HG02588 (cell line): ENCODE measurements at regions not wholly inside any gene's neighbourhood (a gene's known extent, or its start where the extent isn't known, plus 50 kb on each side); places are given as distances from the start of the nearest gene placed in this dataset.
"Not testable (repeated sequence)": the region's sequence is repeated elsewhere in the genome, so short reads cannot be mapped to it uniquely, and the experiment has no call there.

ENCODE experiments used
- ATAC-seq: cut with Tn5 transposase; IDR thresholded peaks from one replicate; pipeline ENCODE4 v1.9.1; 2021; ENCODE audit warnings: mild to moderate bottlenecking, moderate library complexity; ENCODE audit not compliant: unreplicated experiment

DNA sequence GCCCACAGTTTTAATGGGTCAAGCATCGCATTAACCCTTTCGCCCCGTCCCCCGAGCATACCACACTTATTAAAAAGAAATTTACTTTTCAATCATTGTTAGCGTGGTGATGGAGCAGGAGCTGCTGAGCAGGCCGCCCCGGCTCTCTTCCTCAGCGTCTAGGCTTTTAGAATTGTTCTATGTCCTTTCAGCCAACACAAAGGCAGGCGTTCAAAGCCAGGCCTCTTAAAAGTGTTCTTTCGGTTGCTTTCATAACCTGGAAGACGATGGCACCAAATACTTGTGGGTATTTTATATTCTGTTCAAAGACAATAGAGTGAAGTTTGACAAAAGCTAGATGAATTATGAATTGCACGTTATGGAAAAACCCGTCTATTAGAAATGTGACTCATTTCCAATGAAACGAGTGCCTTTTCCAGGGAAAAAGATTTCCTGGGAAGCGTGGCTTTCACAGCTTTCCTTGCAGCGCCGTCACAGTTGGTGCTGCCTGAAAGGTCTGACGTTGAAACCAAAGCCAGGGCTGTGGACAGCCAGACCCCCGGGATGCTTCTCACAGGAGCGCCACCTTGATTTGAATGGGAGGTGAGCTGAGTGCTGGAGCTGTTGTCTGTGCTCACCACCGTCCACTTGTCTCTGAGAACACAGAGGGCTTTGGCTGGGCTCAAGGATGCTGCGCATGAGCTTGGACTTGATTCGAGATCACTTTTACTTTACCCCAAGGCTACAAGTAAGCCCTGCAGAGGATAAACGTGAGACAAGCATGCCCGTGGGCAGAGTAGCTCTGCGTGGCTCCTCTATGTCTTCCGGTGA is 78.8 kb downstream of the SOX1 start:
- ATAC-seq: no peak

DNA sequence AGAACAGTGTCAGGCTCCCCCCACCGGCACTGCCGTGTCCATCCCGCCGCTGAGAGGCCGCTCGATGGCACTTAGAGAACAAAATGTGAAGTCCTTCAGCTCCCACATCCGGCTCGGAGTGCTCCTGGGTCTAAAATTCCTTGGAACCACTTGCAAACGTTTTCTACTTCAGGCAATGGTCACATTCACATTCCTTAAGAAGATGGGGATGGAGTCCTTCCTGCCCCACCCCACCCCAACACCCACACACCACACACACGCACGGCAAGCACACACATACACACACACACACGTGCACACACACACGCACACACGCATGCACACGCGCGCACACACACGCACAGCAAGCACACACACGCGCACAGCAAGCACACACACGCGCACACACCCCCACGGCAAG is 83.4 kb downstream of the SOX1 start:
- no peak for ATAC-seq

DNA sequence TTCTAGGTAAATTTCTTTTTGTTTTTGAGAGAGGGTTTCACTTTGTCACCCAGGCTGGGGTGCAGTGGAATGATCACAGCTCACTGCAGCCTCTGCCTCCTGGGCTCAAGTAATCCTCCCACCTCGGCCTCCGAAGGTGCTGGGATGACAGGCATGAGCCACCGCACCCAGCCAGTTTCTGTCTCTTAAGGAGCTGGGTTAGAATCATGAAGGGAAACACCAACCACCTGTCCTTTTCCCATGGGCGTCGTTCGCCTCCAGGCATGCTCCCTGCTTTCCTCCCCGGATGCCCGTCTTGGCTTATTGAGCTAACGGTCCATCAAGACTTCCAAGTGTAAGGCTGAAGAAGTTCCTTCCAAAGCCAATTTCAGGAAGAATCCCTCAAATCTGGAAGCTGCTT is 85.9 kb downstream of the SOX1 start:
- ATAC-seq: no peak

DNA sequence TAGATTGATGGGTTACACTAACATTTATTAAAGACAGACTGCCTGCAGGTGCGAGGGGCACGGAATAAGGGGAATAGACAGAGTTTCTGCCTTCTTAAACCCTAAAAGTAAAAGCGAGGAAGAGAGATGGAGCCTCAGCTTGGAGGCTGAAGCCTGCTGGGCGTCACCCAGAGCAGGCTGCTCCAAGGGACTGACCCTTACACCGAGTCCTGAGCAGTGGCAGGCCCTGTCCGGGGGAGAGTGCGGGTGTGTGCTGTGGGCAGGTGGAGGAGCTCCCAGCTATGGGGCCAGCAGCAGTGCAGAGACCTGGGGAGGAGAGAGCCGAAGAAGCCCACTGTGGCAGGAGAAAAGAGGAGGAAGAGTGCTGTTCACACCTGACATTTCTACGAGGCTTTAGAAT is 86.4 kb downstream of the SOX1 start:
- no peak for ATAC-seq

- ATAC-seq: no peak
These were observed 86.9 kb downstream of the SOX1 start for GRCh38 chr13:112153846-112154245.

GRCh38 chr13:112154301-112155060 is 87.5 kb downstream of the SOX1 start:
- no peak for ATAC-seq

GRCh38 chr13:112158961-112159360 is 92.0 kb downstream of the SOX1 start:
- no peak for ATAC-seq

DNA sequence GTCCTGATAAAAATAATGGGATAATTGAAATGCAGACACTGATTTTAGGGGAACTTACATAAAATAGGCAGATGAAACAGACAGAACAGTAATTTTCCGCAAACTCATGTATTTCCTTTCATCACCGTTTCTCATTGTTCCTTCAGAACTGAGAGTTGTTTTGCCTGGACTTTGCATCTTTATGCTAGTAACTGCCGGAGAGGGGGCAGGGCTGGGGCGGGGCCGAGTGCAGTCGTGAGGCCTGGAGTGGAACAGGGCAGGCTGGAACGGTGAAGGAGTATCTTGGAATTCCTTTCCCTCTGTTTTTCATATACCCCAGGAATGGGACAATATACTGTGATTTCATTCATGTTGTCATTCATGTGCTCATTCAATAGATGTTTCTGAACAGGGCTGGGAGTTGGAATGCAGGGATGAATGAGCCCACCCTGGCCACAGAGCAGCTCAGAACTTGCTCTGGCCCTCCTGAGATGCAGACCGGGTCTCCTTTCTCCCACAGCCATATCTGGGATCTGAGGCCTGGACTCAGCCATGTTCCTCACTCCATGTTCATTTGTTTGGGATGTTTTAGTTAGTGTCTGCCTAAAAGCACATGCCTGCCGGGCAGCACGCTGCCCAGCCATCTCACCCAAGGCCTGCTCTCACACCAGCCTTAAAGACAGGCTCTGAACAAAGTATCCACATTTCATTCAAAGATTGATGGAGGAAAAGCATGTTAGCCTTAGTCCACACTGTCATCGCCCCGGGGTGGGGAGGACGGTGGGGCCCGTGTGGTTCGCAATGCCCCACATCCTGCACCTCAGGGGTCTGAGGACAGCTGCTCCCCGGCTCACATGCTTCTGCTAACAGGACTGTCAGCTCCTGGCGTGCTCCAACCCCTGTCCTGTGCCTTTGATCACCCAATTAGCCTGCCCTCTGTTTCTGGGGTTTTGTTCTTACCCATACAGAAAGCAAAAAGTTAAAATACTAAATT is 92.9 kb downstream of the SOX1 start:
- no peak for ATAC-seq

DNA sequence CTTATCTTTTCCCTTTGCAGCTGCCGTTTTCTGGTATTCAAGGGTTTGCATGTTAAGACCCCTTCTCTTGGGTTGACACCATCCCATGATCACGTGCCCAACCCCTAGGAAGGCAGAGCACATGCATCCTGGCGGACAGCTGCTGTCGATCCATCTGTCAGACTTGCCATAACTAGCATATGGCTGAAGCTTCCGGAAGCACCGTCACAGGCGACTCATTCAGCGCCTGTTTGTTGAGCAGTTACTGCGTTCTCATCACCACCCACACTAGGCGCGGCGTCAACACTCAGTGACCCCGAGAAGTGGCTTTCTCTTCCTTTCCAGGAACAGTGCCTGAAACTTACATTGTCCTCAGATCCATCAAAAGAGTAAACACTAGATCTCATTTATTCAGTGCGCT is 93.6 kb downstream of the SOX1 start:
- no peak for ATAC-seq

- ATAC-seq: no peak
These were observed 94.8 kb downstream of the SOX1 start for GRCh38 chr13:112161521-112162301.

GRCh38 chr13:112163691-112164660 is 97.0 kb downstream of the SOX1 start:
- ATAC-seq: not testable (repeated sequence)

DNA sequence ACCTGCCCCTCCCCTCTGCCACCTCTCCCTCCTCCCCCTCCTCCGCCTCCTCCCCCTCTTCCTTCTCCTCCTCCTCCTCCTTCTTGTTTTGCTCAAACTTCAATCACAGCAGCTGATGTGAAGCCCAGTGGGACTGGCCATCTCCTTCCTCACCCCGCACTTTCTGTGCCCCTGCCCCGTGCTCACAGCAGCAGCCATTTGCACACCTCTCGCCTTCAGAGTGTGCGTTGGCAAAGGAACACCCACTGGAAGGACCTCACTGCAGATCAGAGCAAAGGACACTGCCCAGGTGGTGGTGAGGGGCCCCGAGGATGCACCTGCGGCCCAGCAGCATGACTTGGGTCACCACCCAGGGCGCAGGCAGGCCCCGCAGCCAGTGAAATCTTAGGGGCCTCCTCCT is 98.8 kb downstream of the SOX1 start:
- no peak for ATAC-seq

DNA sequence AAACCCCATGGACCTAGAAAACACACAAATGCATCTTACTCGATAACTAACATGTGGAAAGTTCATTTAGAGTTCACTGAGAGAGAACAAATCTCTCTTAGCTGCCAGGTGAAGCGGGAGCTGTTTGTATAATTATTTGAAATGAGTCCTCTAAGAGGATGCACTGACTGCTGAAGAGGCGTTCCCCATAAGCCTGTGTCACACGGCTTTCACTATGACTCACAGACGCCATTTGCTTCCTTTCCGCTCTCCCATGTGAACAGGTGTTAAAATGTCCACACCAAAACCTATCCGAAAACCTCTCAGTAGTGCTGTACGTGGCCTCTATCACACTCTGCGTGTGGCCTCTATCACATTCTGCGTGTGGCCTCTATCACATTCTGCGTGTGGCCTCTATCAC is 101.8 kb downstream of the SOX1 start:
- no peak for ATAC-seq

DNA sequence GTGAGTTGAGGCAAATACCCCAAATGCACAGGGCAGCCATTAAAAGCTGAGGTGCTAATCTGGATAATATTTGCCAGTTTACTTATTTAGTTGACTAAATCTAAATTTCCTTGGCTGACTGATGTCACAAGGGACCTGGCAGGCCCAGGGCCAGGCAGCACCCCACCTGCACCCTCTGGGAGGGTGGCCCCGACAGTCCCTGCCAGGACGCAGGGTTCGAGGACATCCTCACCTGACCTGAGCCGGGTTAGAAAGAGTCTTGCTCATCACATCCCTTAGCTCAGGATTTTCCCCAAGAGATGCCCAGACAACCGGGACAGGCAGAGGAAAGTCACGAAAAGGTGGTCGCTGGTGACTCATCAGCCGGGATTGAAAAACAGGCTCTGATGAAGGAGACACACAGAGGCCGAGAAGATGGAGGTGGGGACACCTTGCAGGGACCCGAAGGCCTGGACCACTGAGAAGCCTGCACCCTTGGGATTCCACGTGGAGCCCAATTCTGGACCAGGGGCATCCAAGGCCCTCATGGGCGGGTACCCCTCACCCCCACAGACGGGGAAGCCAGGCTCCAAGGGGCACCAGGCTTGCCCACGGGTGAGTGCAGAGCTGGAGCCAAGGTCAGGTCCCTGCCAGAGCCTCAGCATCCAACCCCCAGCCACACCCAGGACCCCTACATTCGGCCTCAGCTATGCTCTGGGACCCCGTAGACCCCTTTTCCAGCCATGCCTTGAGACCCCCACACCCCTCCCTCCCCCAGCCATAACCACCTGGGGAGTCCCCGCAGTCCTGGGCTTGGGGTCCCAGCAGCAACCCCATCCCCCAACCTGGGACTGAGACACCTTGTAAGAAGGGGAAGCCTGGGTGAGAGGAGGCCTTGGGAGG is 103.2 kb downstream of the SOX1 start:
- ATAC-seq: no peak

DNA sequence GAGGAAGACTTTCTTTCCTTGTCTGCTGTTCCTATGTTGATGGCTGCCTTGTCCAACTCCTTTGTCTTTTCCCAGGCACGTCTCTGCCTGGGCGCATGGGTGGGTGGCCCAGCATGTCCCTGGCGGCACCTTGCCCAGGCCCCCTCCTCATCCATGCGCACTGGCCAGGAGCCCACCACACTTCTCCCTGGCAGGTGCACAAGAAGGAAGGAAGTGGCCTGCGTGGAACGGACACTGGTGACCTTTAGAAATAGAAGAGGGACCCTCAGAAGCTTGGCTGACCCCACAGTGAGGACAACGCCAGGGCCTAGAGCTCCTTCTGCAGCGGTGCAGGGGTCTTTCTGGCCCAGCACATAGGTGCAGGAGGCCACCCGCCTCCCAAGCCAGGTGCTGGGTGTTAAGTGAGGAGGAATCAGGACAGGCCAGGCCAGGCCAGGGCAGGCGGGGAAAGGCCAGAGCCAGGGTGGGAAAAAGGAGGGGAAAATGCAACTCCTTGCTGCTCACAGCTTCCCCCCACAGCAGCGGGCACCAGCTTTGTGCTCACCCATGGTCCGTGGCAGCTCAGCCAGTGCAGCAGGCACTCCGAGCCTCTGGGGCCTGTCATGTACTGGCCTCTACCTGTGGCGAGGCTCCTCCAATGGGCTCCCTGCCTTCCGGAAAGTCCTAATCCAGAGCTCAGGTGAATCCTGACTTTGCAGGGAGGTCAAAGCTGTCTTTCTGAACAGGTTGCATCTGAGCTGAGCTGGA is 104.0 kb downstream of the SOX1 start:
- no peak for ATAC-seq

DNA sequence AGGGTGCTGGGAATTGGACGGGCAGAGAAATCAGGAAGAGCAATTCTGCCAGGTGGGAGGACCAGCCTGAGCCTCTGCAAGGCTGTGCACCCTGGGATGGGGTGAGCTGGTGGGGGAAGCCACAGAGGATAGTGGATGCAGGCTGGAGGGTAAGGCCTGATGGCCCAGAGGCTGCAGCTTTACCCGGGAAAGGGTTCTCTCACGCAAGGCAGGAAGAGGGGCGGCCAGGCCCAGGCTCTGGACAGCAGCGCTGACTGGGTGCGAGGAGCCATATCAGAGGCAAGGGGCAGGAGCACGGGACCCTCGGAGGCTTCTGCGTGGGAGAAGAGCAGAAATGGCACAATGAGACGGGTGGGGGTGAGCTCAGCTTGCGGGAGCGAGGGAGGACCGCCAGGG is 104.6 kb downstream of the SOX1 start:
- no peak for ATAC-seq

DNA sequence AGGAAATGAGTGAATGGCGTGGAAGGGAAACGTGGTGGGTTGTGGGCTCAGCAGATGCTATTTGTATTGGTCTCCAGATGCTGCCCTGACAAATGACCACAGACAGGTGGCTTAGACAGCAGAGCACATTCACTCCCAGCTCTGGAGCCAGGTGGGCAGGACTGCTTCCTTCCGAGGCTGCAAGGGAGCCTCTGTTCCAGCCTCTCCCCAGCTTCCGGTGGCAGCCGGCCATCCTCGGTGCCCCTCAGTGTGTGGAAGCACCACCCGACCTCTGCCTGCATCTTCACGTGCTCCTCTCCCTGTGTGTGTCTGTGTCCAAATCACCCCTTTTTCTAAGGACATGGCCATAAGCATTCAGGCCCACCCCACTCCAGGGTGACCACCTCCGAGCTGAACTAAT is 105.1 kb downstream of the SOX1 start:
- ATAC-seq: no peak
